GM19043 (cell line): ENCODE measurements at regions not wholly inside any gene's neighbourhood (a gene's known extent, or its start where the extent isn't known, plus 50 kb on each side); places are given as distances from the start of the nearest gene placed in this dataset.
"Not testable (repeated sequence)": the region's sequence is repeated elsewhere in the genome, so short reads cannot be mapped to it uniquely, and the experiment has no call there.

Source experiments
- ATAC-seq: cut with Tn5 transposase; IDR thresholded peaks from one replicate; pipeline ENCODE4 v1.9.1; 2021; ENCODE audit warnings: low read depth; ENCODE audit not compliant: unreplicated experiment

- ATAC-seq, result not testable (repeated sequence)
Measured at GRCh38 chr14:44721395-44721794, 214.3 kb upstream of the FSCB start.

GRCh38 chr14:44720707-44721106 is 213.6 kb upstream of the FSCB start:
- no peak for ATAC-seq

GRCh38 chr14:44712024-44712815 is 205.1 kb upstream of the FSCB start:
- no peak for ATAC-seq

- no peak for ATAC-seq
Measured at GRCh38 chr14:44701563-44702263, 194.6 kb upstream of the FSCB start.

- ATAC-seq, result no peak
Measured at GRCh38 chr14:44700694-44701093, 193.6 kb upstream of the FSCB start.

GRCh38 chr14:44700184-44700583 is 193.1 kb upstream of the FSCB start:
- ATAC-seq, result no peak

GRCh38 chr14:44699391-44699790 is 192.3 kb upstream of the FSCB start:
- no peak for ATAC-seq

- no peak for ATAC-seq
Measured at GRCh38 chr14:44669496-44669895, 162.4 kb upstream of the FSCB start.

- no peak for ATAC-seq
Measured at GRCh38 chr14:44663136-44663535, 156.1 kb upstream of the FSCB start.

- ATAC-seq, result no peak
Measured at GRCh38 chr14:44662250-44662891, 155.3 kb upstream of the FSCB start.

- no peak for ATAC-seq
Measured at GRCh38 chr14:44658389-44658696, 151.3 kb upstream of the FSCB start.

GRCh38 chr14:44657696-44658388 is 150.8 kb upstream of the FSCB start:
- no peak for ATAC-seq

- no peak for ATAC-seq
Measured at GRCh38 chr14:44657203-44657602, 150.1 kb upstream of the FSCB start.

- ATAC-seq, result no peak
Measured at GRCh38 chr14:44654591-44654990, 147.5 kb upstream of the FSCB start.

- no peak for ATAC-seq
Measured at GRCh38 chr14:44653641-44654040, 146.6 kb upstream of the FSCB start.

GRCh38 chr14:44652640-44653039 is 145.6 kb upstream of the FSCB start:
- no peak for ATAC-seq

GRCh38 chr14:44649061-44649460 is 142.0 kb upstream of the FSCB start:
- no peak for ATAC-seq

- ATAC-seq, result no peak
Measured at GRCh38 chr14:44640416-44640815, 133.3 kb upstream of the FSCB start.

GRCh38 chr14:44639781-44640385 is 132.8 kb upstream of the FSCB start:
- no peak for ATAC-seq

GRCh38 chr14:44634692-44635091 is 127.6 kb upstream of the FSCB start:
- no peak for ATAC-seq

GRCh38 chr14:44626423-44626822 is 119.3 kb upstream of the FSCB start:
- no peak for ATAC-seq
